Colonic mucosa (tissue), 4 donors: ENCODE measurements at regions not wholly inside any gene's neighbourhood (a gene's known extent, or its start where the extent isn't known, plus 50 kb on each side); places are given as distances from the start of the nearest gene placed in this dataset.

Experiments used
- DNase-seq: peaks from one replicate; pipeline ENCODE4 v3.0.0-alpha.2; 2020
- H3K27ac ChIP-seq: fragments of 200-600 bp; one replicate; pipeline ENCODE4 v1.8.0; 2021
- H3K27me3 ChIP-seq: fragments of 200-600 bp; one replicate; pipeline ENCODE4 v1.8.0; 2021
- H3K36me3 ChIP-seq: fragments of 200-600 bp; one replicate; pipeline ENCODE4 v1.8.0; 2021
- H3K4me1 ChIP-seq: fragments of 200-600 bp; one replicate; pipeline ENCODE4 v1.8.0; 2021; ENCODE audit warnings: mild to moderate bottlenecking
- H3K4me3 ChIP-seq: fragments of 200-600 bp; one replicate; pipeline ENCODE4 v1.8.0; 2021
- H3K9ac ChIP-seq, 2 donors: one replicate each; pipeline ENCODE4 v1.7.0; 2013; ENCODE audit warnings: control low read depth in 2 of 2, low read depth in 2 of 2, low read length in 2 of 2
- H3K9me3 ChIP-seq: fragments of 200-600 bp; one replicate; pipeline ENCODE4 v1.8.0; 2021
- intact Hi-C: fragments of 100-400 bp; cut with DNase I; formaldehyde crosslinking; loops from one replicate; pipeline ENCODE4 v1.14.1; 2022
- TF ChIP-seq, protein P1 (sequence below): fragments of 200-600 bp; IDR thresholded peaks from one replicate; pipeline ENCODE4 v1.8.0; 2022; ENCODE audit warnings: antibody characterized with exemption, mild to moderate bottlenecking
- donor health status: healthy.
- donor health status: DM: no; HTN: no; CAD: no.
- donor health status: DM: no; HTN: no; CAD: no.

DNA sequence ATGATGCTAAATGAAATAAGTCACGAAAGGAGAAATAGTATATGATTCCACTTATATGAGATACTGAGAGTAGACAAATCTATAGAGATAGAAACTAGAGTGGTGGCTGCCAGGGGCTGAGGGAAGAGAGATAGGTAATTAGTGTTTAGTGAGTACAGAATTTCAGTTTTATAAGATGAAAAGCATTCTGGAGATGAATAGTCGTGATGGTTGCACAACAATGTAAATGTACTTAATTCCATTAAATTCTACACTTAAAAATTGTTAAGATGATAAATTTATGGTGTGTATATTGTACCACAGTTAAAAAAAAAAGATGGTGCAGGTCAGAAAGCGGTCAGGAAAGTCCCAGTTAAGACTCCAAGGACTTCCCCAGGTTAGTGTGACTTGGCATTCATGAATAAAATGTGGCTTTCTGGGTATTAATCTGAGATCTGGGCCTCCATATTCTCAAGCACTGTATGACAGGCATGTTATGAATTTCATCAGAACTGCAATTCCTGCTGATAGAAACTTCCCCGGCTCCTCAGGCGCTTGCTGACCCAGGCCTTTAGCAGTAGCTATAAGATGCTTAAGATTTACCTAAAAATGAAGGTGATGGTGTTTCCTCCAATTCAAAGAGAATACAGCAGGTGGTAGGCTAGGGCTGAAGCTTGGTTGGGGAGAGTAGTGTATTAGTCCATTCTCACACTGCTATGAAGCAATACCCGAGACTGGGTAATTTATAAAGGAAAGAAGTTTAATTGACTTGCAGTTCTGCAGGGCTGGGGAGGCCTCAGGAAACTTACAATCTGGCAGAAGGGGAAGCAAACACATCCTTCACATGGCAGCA lies 115.3 kb upstream of the SOX9 start:
- TF ChIP-seq, protein P1, sequence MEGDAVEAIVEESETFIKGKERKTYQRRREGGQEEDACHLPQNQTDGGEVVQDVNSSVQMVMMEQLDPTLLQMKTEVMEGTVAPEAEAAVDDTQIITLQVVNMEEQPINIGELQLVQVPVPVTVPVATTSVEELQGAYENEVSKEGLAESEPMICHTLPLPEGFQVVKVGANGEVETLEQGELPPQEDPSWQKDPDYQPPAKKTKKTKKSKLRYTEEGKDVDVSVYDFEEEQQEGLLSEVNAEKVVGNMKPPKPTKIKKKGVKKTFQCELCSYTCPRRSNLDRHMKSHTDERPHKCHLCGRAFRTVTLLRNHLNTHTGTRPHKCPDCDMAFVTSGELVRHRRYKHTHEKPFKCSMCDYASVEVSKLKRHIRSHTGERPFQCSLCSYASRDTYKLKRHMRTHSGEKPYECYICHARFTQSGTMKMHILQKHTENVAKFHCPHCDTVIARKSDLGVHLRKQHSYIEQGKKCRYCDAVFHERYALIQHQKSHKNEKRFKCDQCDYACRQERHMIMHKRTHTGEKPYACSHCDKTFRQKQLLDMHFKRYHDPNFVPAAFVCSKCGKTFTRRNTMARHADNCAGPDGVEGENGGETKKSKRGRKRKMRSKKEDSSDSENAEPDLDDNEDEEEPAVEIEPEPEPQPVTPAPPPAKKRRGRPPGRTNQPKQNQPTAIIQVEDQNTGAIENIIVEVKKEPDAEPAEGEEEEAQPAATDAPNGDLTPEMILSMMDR, result no peak
- Histone ChIP-seq H3K4me3 (no peak overlapping the region), H3K9ac (no peak overlapping the region), H3K4me1 (no peaks in the 10 kb centered on the region), H3K9me3 (no peaks in the 10 kb centered on the region), H3K36me3 (no peaks in the 10 kb centered on the region), H3K27ac (no peak overlapping the region), H3K27me3 (no peaks in the 10 kb centered on the region)
- DNase-seq, result no peak
- intact Hi-C loops, result no loop called here

DNA sequence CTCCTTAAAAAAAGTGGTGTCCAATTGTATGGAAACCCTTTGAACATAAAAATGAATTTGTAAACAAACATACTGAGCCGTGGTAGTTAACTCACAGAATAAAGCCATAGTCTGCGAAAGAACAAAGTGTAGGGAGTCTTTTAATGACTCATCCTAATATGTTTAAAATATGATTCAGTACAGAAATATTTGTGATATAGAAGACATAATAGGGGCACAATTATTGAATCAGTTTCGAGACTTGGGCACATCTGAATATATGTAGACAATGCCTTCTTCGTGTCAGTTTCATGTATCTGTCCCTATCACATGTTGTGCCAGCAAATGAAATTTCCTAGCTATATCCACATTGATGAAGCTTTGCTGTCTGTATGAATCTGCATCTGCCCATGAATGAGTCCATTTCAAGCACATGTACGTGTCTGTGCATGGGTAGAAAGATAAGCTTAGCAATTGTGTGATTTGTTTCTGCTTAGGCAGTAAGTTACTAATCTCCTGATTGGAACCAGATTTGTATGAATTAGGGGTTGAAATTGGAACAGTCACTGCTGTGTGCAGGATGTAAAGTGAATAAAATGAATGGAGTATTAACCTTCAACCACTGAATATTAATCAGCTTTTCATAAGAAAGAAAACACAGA lies 112.5 kb upstream of the SOX9 start:
- Histone ChIP-seq H3K4me3 (no peak overlapping the region), H3K9me3 (no peaks in the 10 kb centered on the region), H3K27me3 (no peaks in the 10 kb centered on the region), H3K27ac (no peak overlapping the region), H3K4me1 (no peaks in the 10 kb centered on the region), H3K9ac (no peak overlapping the region), H3K36me3 (no peaks in the 10 kb centered on the region)
- TF ChIP-seq, protein P1, result no peak
- intact Hi-C loops, result no loop called here
- DNase-seq, result no peak

DNA sequence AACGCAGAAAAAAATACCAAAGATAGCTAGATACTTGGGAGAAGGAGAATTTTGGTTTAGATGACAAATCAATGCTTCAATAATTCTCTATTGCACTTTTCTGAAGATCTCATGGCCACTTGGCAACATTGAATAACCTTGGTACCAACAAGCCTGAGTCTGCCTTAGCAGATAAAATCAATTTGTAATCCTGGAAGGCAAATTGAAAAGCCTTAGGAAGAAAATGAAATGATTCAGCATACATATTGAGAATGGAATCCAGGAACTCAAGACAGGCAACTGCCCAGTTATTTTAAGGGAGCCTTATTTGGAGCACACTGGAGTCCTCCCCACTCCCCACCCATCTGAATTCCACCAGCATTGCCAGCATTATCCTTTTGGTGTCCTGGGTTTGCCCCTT lies 109.3 kb upstream of the SOX9 start:
- Histone ChIP-seq H3K4me1 (no peaks in the 10 kb centered on the region), H3K9ac (no peak overlapping the region), H3K36me3 (no peaks in the 10 kb centered on the region), H3K27me3 (no peaks in the 10 kb centered on the region), H3K27ac (no peak overlapping the region), H3K4me3 (no peak overlapping the region), H3K9me3 (no peaks in the 10 kb centered on the region)
- TF ChIP-seq, protein P1, result no peak
- no peak for DNase-seq
- intact Hi-C loops, result no loop called here

DNA sequence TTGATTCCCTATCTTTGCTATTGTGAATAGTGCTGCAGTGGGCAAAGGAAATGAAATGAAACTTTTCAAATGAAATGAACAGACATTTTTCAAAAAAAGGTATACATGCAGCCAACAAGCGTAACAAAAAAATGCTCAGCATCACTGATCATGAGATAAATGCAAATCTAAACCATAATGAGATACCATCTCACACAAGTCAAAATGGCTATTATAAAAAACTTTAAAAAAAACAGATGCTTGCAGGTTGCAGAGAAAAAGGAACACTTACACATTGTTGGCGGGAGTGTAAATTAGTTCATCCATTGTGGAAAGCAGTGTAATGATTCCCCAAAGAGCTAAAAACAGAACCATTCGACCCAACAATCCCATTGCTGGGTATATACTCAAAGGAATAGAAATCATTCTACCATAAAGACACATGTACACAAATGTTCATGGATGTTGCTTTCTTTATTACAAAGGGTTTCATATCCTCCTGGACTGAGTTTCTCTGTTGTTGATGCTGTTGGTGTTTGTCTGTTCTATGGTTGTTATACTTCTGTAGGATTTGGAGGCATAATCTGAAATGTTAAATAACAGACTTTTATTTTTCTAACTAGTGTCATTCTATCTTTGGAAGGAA lies 99.3 kb upstream of the SOX9 start:
- Histone ChIP-seq H3K9ac (no peak overlapping the region), H3K4me3 (no peak overlapping the region), H3K27me3 (no peaks in the 10 kb centered on the region), H3K9me3 (no peaks in the 10 kb centered on the region), H3K4me1 (no peaks in the 10 kb centered on the region), H3K27ac (no peak overlapping the region), H3K36me3 (no peaks in the 10 kb centered on the region)
- TF ChIP-seq, protein P1, result no peak
- DNase-seq, result no peak
- intact Hi-C loops, result no loop called here

DNA sequence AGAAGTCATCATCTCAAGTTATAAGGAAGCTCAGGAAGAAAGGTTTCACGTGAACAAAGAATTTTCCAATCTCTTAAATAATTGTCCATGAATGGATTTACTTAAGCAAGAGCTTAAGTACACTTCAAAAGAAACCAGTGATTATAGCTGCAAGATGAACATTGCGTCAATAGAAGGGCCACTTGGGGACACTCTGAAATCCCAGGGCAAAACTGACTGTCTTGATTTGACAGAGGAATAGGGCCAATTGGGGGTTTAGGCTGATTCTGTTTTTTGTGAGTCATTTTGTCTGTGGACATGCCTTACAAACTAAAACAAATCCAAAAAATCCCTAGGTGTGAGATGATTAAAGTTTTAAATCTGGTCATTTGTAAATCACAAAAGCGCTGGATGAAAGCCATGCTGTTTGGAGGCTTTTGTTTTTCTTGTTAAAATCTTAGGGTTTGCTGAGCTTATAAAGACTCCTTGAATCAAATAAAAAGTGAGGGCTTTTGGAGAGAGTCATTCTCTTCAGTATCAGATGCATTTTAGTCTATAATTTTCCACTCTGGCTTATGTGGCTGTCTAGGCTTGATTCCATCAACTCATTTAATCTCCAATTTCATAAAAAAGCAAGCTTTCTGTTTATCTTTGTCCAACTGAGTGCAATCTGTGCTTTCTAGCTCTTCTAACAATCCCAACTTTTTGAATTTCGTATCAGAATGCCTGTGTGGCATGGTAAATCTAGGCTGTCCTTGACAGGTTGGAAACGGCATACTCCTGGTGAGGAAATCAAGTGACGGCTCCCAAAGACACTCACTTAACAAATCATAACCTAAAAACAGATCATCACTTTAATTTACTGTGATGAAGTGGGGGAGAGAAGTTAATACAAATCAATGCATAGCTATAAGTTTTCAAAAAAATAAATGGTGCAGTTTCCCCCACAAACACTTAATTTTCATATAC lies 98.2 kb upstream of the SOX9 start:
- TF ChIP-seq, protein P1, result no peak
- no peak for DNase-seq
- intact Hi-C loops, result no loop called here

More for the DNA sequence above, 98.2 kb upstream of the SOX9 start:
- H3K36me3 ChIP-seq, result no peaks in the 10 kb centered on the region
- no peak overlapping the region for H3K9ac ChIP-seq
- H3K27me3 ChIP-seq, result no peaks in the 10 kb centered on the region
- H3K9me3 ChIP-seq, result no peaks in the 10 kb centered on the region
- no peaks in the 10 kb centered on the region for H3K4me1 ChIP-seq
- no peak overlapping the region for H3K27ac ChIP-seq
- H3K4me3 ChIP-seq, result no peak overlapping the region
